ENCODE measurements at regions not wholly inside any gene's neighbourhood (a gene's known extent, or its start where the extent isn't known, plus 50 kb on each side); places are given as distances from the start of the nearest gene placed in this dataset.

- TF ChIP-seq CTCF (IDR thresholded peaks at IDR 0.05 in 2 of 3, conservative IDR thresholded peaks at IDR 0.05 in 1 of 3; ENCODE audit: borderline replicate concordance in 1 of 3, insufficient read depth in 1 of 3, low read depth in 2 of 3, low read length in 2 of 3) (no peak), SRF (IDR thresholded peaks at IDR 0.05; ENCODE audit: low read depth) (no peak), FOSL1 (IDR thresholded peaks at IDR 0.05; ENCODE audit: low read depth) (no peak)
- TF ChIP-seq, protein P1, sequence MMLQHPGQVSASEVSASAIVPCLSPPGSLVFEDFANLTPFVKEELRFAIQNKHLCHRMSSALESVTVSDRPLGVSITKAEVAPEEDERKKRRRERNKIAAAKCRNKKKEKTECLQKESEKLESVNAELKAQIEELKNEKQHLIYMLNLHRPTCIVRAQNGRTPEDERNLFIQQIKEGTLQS (IDR thresholded peaks at IDR 0.05), result no peak
Measured at GRCh38 chr22:48287031-48287430, 1524.6 kb downstream of the TBC1D22A start (continued).

GRCh38 chr22:48284671-48285070 lies 1522.2 kb downstream of the TBC1D22A start:
- ATAC-seq (no peak), DNase-seq (ENCODE audit: low read depth, low spot score) (no peak)
- H3K27me3 ChIP-seq (ENCODE audit: insufficient read depth, low read length), result no peaks in the 10 kb centered on the region
- H4K20me1 ChIP-seq (ENCODE audit: insufficient read depth), result no peaks in the 10 kb centered on the region
- no peak overlapping the region for H3K27ac ChIP-seq (ENCODE audit: low read depth, low read length)
- no peak overlapping the region for H2AFZ ChIP-seq (ENCODE audit: low read depth, low read length, poor library complexity, severe bottlenecking)
- no peaks in the 10 kb centered on the region for H3K9me2 ChIP-seq (ENCODE audit: insufficient read depth)
- H3K9ac ChIP-seq (ENCODE audit: low read length), result no peak overlapping the region
- H3K4me3 ChIP-seq (replicated peaks in 1 of 2; ENCODE audit: low read depth in 1 of 2, low read length in 2 of 2), result no peak overlapping the region
- no peaks in the 10 kb centered on the region for H3K36me3 ChIP-seq (ENCODE audit: control insufficient read depth in 1 of 2, insufficient read depth in 2 of 2, low read length in 2 of 2)
- no peaks in the 10 kb centered on the region for H3K4me1 ChIP-seq (ENCODE audit: control insufficient read depth in 1 of 2, insufficient read depth in 2 of 2, low read length in 2 of 2)
- POLR2A ChIA-PET, result no interaction called here
- no TSS peak for BruUV-seq (replicated peaks)
- no peaks in the 10 kb centered on the region; a peak in 1 of 4 replicates for H3K9me3 ChIP-seq (ENCODE audit: control insufficient read depth in 1 of 2, insufficient read depth in 1 of 2, low read depth in 1 of 2, low read length in 2 of 2)
- no peak overlapping the region for H3K4me2 ChIP-seq (ENCODE audit: low read length)
- H3K79me2 ChIP-seq (ENCODE audit: insufficient read depth, low read length), result no peaks in the 10 kb centered on the region
- RAD21 ChIA-PET (ENCODE audit: low non-redundant PET in 1 of 2, low total read pairs in 2 of 2, uncharacterized antibody in 2 of 2, unreplicated experiment in 2 of 2), result no interaction called here
- intact Hi-C loops (cut with micrococcal nuclease), result no loop called here
- CTCF ChIA-PET, result no interaction called here
- TF ChIP-seq CEBPB (IDR thresholded peaks at IDR 0.05; ENCODE audit: low read depth) (no peak), ZFX (IDR thresholded peaks at IDR 0.05) (no peak), POLR2AphosphoS5 (IDR thresholded peaks at IDR 0.05; ENCODE audit: low read depth, low read length) (no peak), ELF1 (IDR thresholded peaks at IDR 0.05; ENCODE audit: borderline replicate concordance, low read depth) (no peak), RAD21 (IDR thresholded peaks at IDR 0.05; ENCODE audit: low read depth) (no peak), SIN3A (IDR thresholded peaks at IDR 0.05; ENCODE audit: low read depth) (no peak), EZH2phosphoT487 (IDR thresholded peaks at IDR 0.05; ENCODE audit: borderline replicate concordance) (no peak), ZNF274 (IDR thresholded peaks at IDR 0.05; ENCODE audit: low read depth, low read length) (no peak), CBX3 (IDR thresholded peaks at IDR 0.05; ENCODE audit: low read depth) (no peak), SRF (IDR thresholded peaks at IDR 0.05; ENCODE audit: low read depth) (no peak), SP1 (IDR thresholded peaks at IDR 0.05; ENCODE audit: low read depth) (no peak), MAX (IDR thresholded peaks at IDR 0.05) (no peak), JUND (IDR thresholded peaks at IDR 0.05) (no peak), FOSL1 (IDR thresholded peaks at IDR 0.05; ENCODE audit: low read depth) (no peak), YY1 (IDR thresholded peaks at IDR 0.05; ENCODE audit: extremely low read depth, insufficient replicate concordance, low read depth, low read length) (no peak)
- TF ChIP-seq, protein P1 (IDR thresholded peaks at IDR 0.05), result no peak
- TF ChIP-seq, protein P2, sequence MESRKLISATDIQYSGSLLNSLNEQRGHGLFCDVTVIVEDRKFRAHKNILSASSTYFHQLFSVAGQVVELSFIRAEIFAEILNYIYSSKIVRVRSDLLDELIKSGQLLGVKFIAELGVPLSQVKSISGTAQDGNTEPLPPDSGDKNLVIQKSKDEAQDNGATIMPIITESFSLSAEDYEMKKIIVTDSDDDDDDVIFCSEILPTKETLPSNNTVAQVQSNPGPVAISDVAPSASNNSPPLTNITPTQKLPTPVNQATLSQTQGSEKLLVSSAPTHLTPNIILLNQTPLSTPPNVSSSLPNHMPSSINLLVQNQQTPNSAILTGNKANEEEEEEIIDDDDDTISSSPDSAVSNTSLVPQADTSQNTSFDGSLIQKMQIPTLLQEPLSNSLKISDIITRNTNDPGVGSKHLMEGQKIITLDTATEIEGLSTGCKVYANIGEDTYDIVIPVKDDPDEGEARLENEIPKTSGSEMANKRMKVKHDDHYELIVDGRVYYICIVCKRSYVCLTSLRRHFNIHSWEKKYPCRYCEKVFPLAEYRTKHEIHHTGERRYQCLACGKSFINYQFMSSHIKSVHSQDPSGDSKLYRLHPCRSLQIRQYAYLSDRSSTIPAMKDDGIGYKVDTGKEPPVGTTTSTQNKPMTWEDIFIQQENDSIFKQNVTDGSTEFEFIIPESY (IDR thresholded peaks at IDR 0.05; ENCODE audit: extremely low read depth, insufficient replicate concordance, low read length), result no peak
- TF ChIP-seq, protein P3, sequence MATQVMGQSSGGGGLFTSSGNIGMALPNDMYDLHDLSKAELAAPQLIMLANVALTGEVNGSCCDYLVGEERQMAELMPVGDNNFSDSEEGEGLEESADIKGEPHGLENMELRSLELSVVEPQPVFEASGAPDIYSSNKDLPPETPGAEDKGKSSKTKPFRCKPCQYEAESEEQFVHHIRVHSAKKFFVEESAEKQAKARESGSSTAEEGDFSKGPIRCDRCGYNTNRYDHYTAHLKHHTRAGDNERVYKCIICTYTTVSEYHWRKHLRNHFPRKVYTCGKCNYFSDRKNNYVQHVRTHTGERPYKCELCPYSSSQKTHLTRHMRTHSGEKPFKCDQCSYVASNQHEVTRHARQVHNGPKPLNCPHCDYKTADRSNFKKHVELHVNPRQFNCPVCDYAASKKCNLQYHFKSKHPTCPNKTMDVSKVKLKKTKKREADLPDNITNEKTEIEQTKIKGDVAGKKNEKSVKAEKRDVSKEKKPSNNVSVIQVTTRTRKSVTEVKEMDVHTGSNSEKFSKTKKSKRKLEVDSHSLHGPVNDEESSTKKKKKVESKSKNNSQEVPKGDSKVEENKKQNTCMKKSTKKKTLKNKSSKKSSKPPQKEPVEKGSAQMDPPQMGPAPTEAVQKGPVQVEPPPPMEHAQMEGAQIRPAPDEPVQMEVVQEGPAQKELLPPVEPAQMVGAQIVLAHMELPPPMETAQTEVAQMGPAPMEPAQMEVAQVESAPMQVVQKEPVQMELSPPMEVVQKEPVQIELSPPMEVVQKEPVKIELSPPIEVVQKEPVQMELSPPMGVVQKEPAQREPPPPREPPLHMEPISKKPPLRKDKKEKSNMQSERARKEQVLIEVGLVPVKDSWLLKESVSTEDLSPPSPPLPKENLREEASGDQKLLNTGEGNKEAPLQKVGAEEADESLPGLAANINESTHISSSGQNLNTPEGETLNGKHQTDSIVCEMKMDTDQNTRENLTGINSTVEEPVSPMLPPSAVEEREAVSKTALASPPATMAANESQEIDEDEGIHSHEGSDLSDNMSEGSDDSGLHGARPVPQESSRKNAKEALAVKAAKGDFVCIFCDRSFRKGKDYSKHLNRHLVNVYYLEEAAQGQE (IDR thresholded peaks at IDR 0.05; ENCODE audit: low read depth), result no peak
